Lower lobe of right lung (tissue), 2 donors: ENCODE measurements at regions not wholly inside any gene's neighbourhood (a gene's known extent, or its start where the extent isn't known, plus 50 kb on each side); places are given as distances from the start of the nearest gene placed in this dataset.

Experiments used
- ATAC-seq, 2 donors: fragments of 200-7000 bp; cut with Tn5 transposase; one replicate each; pipeline ENCODE4 v1.9.1; 2020 to 2022; ENCODE audit warnings: mild to moderate bottlenecking in 2 of 2, moderate library complexity in 2 of 2
- DNase-seq: peaks from one replicate; pipeline ENCODE4 v3.0.0-alpha.2; 2020
- H3K27ac ChIP-seq: fragments of 200-600 bp; one replicate; pipeline ENCODE4 v1.8.0; 2022
- H3K27me3 ChIP-seq: fragments of 200-600 bp; one replicate; pipeline ENCODE4 v1.8.0; 2022; ENCODE audit warnings: low read depth
- H3K36me3 ChIP-seq: fragments of 200-600 bp; one replicate; pipeline ENCODE4 v1.8.0; 2022; ENCODE audit warnings: mild to moderate bottlenecking
- H3K4me1 ChIP-seq: fragments of 200-600 bp; one replicate; pipeline ENCODE4 v1.8.0; 2022
- H3K4me3 ChIP-seq: fragments of 200-600 bp; one replicate; pipeline ENCODE4 v1.8.0; 2022; ENCODE audit warnings: mild to moderate bottlenecking
- H3K9me3 ChIP-seq: fragments of 200-600 bp; one replicate; pipeline ENCODE4 v1.8.0; 2022
- CTCF ChIP-seq: fragments of 200-600 bp; IDR thresholded peaks from one replicate; pipeline ENCODE4 v1.8.0; 2022; ENCODE audit warnings: antibody characterized with exemption, mild to moderate bottlenecking
- intact Hi-C: fragments of 100-400 bp; cut with DNase I; formaldehyde crosslinking; loops from one replicate; pipeline ENCODE4 v1.11.0; 2022
- donor health status: DM: no; HTN: yes; CAD: no; lungs with severe emphysema.

GRCh38 chr15:29333261-29333660, 63.6 kb upstream of the NSMCE3 start:
- intact Hi-C loops: no loop called here
- TF ChIP-seq CTCF: no peak

GRCh38 chr15:29331669-29332068, 62.0 kb upstream of the NSMCE3 start:
- no peak overlapping the region for H3K4me3 ChIP-seq
- no peak for TF ChIP-seq CTCF
- intact Hi-C loops: no loop called here
- no peaks in the 10 kb centered on the region for H3K9me3 ChIP-seq
- H3K36me3 ChIP-seq: no peaks in the 10 kb centered on the region
- no peak overlapping the region for H3K27ac ChIP-seq
- DNase-seq: no peak
- no peaks in the 10 kb centered on the region for H3K4me1 ChIP-seq
- no peaks in the 10 kb centered on the region for H3K27me3 ChIP-seq
- no peak for ATAC-seq

More at GRCh38 chr15:29333261-29333660, 63.6 kb upstream of the NSMCE3 start:
- no peak overlapping the region for H3K4me3 ChIP-seq
- H3K9me3 ChIP-seq: no peaks in the 10 kb centered on the region
- peak in 1 of 2 donors; percentile 37 for ATAC-seq
- no peaks in the 10 kb centered on the region for H3K27me3 ChIP-seq
- H3K4me1 ChIP-seq: no peaks in the 10 kb centered on the region
- DNase-seq: no peak
- no peak overlapping the region for H3K27ac ChIP-seq
- no peaks in the 10 kb centered on the region for H3K36me3 ChIP-seq

GRCh38 chr15:29331071-29331470, 61.4 kb upstream of the NSMCE3 start:
- no peak for ATAC-seq

GRCh38 chr15:29324746-29325145, 55.1 kb upstream of the NSMCE3 start:
- intact Hi-C loops: no loop called here
- no peak for TF ChIP-seq CTCF
- Histone ChIP-seq H3K27me3 (no peaks in the 10 kb centered on the region), H3K27ac (no peak overlapping the region), H3K9me3 (no peaks in the 10 kb centered on the region), H3K4me1 (no peaks in the 10 kb centered on the region), H3K36me3 (no peaks in the 10 kb centered on the region), H3K4me3 (no peak overlapping the region)
- no peak for ATAC-seq
- DNase-seq: no peak

More at GRCh38 chr15:29331071-29331470, 61.4 kb upstream of the NSMCE3 start:
- no peak overlapping the region for H3K27ac ChIP-seq
- no peak for DNase-seq
- intact Hi-C loops: no loop called here
- TF ChIP-seq CTCF: no peak
- no peaks in the 10 kb centered on the region for H3K36me3 ChIP-seq
- no peak overlapping the region for H3K4me3 ChIP-seq
- H3K4me1 ChIP-seq: no peaks in the 10 kb centered on the region
- no peaks in the 10 kb centered on the region for H3K9me3 ChIP-seq
- H3K27me3 ChIP-seq: no peaks in the 10 kb centered on the region

GRCh38 chr15:29323557-29323956, 53.9 kb upstream of the NSMCE3 start:
- TF ChIP-seq CTCF: no peak
- Histone ChIP-seq H3K9me3 (no peaks in the 10 kb centered on the region), H3K27ac (no peak overlapping the region), H3K27me3 (no peaks in the 10 kb centered on the region), H3K4me1 (no peaks in the 10 kb centered on the region), H3K4me3 (no peak overlapping the region), H3K36me3 (no peaks in the 10 kb centered on the region)
- ATAC-seq: no peak
- no peak for DNase-seq
- intact Hi-C loops: no loop called here

GRCh38 chr15:29322415-29322814, 52.8 kb upstream of the NSMCE3 start:
- no peaks in the 10 kb centered on the region for H3K36me3 ChIP-seq
- no peak for ATAC-seq
- no peak overlapping the region for H3K4me3 ChIP-seq
- H3K27me3 ChIP-seq: no peaks in the 10 kb centered on the region
- no peak for DNase-seq
- intact Hi-C loops: no loop called here
- no peak for TF ChIP-seq CTCF
- no peaks in the 10 kb centered on the region for H3K9me3 ChIP-seq
- no peak overlapping the region for H3K27ac ChIP-seq
- no peaks in the 10 kb centered on the region for H3K4me1 ChIP-seq
